AG08396 (cell line): ENCODE measurements at regions not wholly inside any gene's neighbourhood (a gene's known extent, or its start where the extent isn't known, plus 50 kb on each side); places are given as distances from the start of the nearest gene placed in this dataset.
"Not testable (repeated sequence)": the region's sequence is repeated elsewhere in the genome, so short reads cannot be mapped to it uniquely, and the experiment has no call there.

Source experiments
- DNase-seq: peaks from one replicate; pipeline ENCODE4 v3.0.0; 2012; ENCODE audit warnings: low spot score, mixed read lengths

- no peak for DNase-seq
Measured at GRCh38 chr7:131934452-131934851, 378.0 kb upstream of the PODXL start.

GRCh38 chr7:131933751-131934289 lies 377.4 kb upstream of the PODXL start:
- no peak for DNase-seq

- not testable (repeated sequence) for DNase-seq
Measured at GRCh38 chr7:131933219-131933618, 376.8 kb upstream of the PODXL start.

GRCh38 chr7:131932271-131932670 lies 375.8 kb upstream of the PODXL start:
- no peak for DNase-seq

GRCh38 chr7:131931370-131931769 lies 374.9 kb upstream of the PODXL start:
- DNase-seq = no peak

GRCh38 chr7:131929632-131930031 lies 373.2 kb upstream of the PODXL start:
- no peak for DNase-seq

GRCh38 chr7:131927770-131928423 lies 371.5 kb upstream of the PODXL start:
- DNase-seq = no peak

GRCh38 chr7:131925636-131926035 lies 369.2 kb upstream of the PODXL start:
- no peak for DNase-seq

GRCh38 chr7:131924857-131925256 lies 368.4 kb upstream of the PODXL start:
- DNase-seq = no peak

- DNase-seq = not testable (repeated sequence)
Measured at GRCh38 chr7:131922948-131923347, 366.5 kb upstream of the PODXL start.

GRCh38 chr7:131921016-131921415 lies 364.6 kb upstream of the PODXL start:
- DNase-seq = no peak

GRCh38 chr7:131919920-131920709 lies 363.7 kb upstream of the PODXL start:
- DNase-seq = no peak

- no peak for DNase-seq
Measured at GRCh38 chr7:131911112-131911511, 354.7 kb upstream of the PODXL start.

GRCh38 chr7:131909151-131909768 lies 352.8 kb upstream of the PODXL start:
- no peak for DNase-seq

GRCh38 chr7:131908714-131909113 lies 352.3 kb upstream of the PODXL start:
- no peak for DNase-seq

- DNase-seq = no peak
Measured at GRCh38 chr7:131905471-131905973, 349.1 kb upstream of the PODXL start.

- no peak for DNase-seq
Measured at GRCh38 chr7:131904760-131905327, 348.4 kb upstream of the PODXL start.

- DNase-seq = no peak
Measured at GRCh38 chr7:131903315-131903714, 346.9 kb upstream of the PODXL start.

GRCh38 chr7:131900785-131901287 lies 344.4 kb upstream of the PODXL start:
- no peak for DNase-seq

- no peak for DNase-seq
Measured at GRCh38 chr7:131899271-131900030, 343.0 kb upstream of the PODXL start.

- no peak for DNase-seq
Measured at GRCh38 chr7:131898418-131898817, 342.0 kb upstream of the PODXL start.
